ENCODE measurements at regions not wholly inside any gene's neighbourhood (a gene's known extent, or its start where the extent isn't known, plus 50 kb on each side); places are given as distances from the start of the nearest gene placed in this dataset.

DNA sequence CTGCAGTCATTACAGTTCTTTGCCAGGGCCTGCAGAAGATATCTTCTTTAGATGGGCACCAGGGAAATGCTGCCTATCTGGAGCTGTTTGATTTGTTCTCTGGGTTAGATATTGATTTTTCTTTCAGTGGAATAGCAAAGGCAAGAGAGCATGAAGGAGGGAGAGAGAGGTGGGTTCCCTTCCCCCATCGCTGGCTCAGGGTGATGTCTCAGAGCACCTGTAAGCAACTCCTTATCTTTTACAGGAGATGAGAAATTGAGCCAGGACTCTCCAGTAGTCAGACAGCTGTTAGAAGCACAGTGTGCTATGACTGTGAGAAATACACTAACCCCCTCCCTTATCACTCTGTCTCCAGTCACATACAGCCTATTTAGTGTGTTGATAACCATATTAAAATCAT is 89.3 kb upstream of the SLC24A5 start:
- no peaks in the 10 kb centered on the region for H3K27me3 ChIP-seq (replicated peaks; ENCODE audit: insufficient read depth, low read length)
- H3K27ac ChIP-seq (ENCODE audit: low read length), result no peak overlapping the region
- DNase-seq, result no peak
- TF ChIP-seq EZH2 (optimal IDR thresholded peaks at IDR 0.05; ENCODE audit: low read depth, low read length) (no peak), EZH2phosphoT487 (IDR thresholded peaks at IDR 0.05; ENCODE audit: low read length) (no peak)
- TF ChIP-seq, protein P1, sequence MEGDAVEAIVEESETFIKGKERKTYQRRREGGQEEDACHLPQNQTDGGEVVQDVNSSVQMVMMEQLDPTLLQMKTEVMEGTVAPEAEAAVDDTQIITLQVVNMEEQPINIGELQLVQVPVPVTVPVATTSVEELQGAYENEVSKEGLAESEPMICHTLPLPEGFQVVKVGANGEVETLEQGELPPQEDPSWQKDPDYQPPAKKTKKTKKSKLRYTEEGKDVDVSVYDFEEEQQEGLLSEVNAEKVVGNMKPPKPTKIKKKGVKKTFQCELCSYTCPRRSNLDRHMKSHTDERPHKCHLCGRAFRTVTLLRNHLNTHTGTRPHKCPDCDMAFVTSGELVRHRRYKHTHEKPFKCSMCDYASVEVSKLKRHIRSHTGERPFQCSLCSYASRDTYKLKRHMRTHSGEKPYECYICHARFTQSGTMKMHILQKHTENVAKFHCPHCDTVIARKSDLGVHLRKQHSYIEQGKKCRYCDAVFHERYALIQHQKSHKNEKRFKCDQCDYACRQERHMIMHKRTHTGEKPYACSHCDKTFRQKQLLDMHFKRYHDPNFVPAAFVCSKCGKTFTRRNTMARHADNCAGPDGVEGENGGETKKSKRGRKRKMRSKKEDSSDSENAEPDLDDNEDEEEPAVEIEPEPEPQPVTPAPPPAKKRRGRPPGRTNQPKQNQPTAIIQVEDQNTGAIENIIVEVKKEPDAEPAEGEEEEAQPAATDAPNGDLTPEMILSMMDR (IDR thresholded peaks at IDR 0.05; ENCODE audit: low read length), result no peak
- no peaks in the 10 kb centered on the region for H3K36me3 ChIP-seq (replicated peaks; ENCODE audit: insufficient read depth, low read length)
- H2AFZ ChIP-seq (ENCODE audit: low read length), result no peak overlapping the region
- H3K9ac ChIP-seq (ENCODE audit: low read length), result no peak overlapping the region
- H3K4me3 ChIP-seq (ENCODE audit: low read length), result no peak overlapping the region
- no peaks in the 10 kb centered on the region for H3F3A ChIP-seq (ENCODE audit: insufficient read depth, low read length)
- no peaks in the 10 kb centered on the region for H3K9me2 ChIP-seq (replicated peaks; ENCODE audit: insufficient read depth, low read length)
- H3K4me2 ChIP-seq (ENCODE audit: low read depth, low read length), result no peak overlapping the region
- no peaks in the 10 kb centered on the region for H4K20me1 ChIP-seq (ENCODE audit: insufficient read depth, low read length)
- H3K79me2 ChIP-seq (ENCODE audit: low read length), result no peaks in the 10 kb centered on the region
- H3K4me1 ChIP-seq (ENCODE audit: low read length), result no peaks in the 10 kb centered on the region
- no peaks in the 10 kb centered on the region for H3K9me3 ChIP-seq (replicated peaks; ENCODE audit: insufficient read depth, low read length)

DNA sequence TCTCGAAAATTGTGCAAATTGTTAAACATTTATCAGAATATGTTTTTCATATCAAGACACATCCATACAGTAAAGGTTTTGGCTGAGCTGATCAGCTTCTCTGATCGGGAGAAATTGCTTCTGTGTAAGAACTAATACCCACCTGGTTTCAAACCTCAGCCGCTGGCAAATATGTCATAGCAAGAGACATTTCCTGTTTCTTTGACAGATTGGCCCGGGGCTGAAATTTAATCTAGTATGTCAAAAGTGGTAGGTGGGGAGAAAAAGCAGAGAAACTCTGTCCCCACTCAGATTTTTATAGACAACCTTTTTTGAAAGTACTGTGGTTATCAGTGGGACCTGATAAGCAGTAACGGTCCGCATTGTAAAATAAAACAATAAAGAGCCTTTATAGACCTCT is 88.8 kb upstream of the SLC24A5 start:
- no peak for DNase-seq
- H3K9me2 ChIP-seq (replicated peaks; ENCODE audit: insufficient read depth, low read length), result no peaks in the 10 kb centered on the region
- no peaks in the 10 kb centered on the region for H3K79me2 ChIP-seq (ENCODE audit: low read length)
- H2AFZ ChIP-seq (ENCODE audit: low read length), result no peak overlapping the region
- TF ChIP-seq EZH2phosphoT487 (IDR thresholded peaks at IDR 0.05; ENCODE audit: low read length) (no peak), EZH2 (optimal IDR thresholded peaks at IDR 0.05; ENCODE audit: low read depth, low read length) (no peak)
- no peak overlapping the region for H3K4me2 ChIP-seq (ENCODE audit: low read depth, low read length)
- H3K27ac ChIP-seq (ENCODE audit: low read length), result no peak overlapping the region
- no peak overlapping the region for H3K4me3 ChIP-seq (ENCODE audit: low read length)
- H4K20me1 ChIP-seq (ENCODE audit: insufficient read depth, low read length), result no peaks in the 10 kb centered on the region
- H3K36me3 ChIP-seq (replicated peaks; ENCODE audit: insufficient read depth, low read length), result no peaks in the 10 kb centered on the region
- H3K9ac ChIP-seq (ENCODE audit: low read length), result no peak overlapping the region
- no peaks in the 10 kb centered on the region for H3K4me1 ChIP-seq (ENCODE audit: low read length)
- no peaks in the 10 kb centered on the region for H3K9me3 ChIP-seq (replicated peaks; ENCODE audit: insufficient read depth, low read length)
- no peaks in the 10 kb centered on the region for H3K27me3 ChIP-seq (replicated peaks; ENCODE audit: insufficient read depth, low read length)
- H3F3A ChIP-seq (ENCODE audit: insufficient read depth, low read length), result no peaks in the 10 kb centered on the region

DNA sequence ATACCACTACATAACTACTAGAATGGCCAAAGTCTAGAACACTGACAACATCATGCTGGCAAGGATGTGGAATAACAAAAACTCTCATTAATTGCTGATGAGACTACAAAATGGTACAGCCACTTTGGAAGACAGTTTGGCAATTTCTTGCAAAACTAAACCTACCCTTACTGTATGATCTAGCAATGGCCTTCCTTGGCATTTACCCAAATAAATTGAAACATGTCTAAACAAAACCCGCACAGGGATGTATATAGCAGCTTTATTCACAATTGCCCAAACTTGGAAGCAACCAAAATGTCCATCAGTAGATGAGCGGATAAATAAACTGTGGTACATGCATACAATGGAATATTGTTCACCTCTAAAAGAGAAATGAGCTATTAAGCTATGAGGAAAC is 87.9 kb upstream of the SLC24A5 start:
- H3K36me3 ChIP-seq (replicated peaks; ENCODE audit: insufficient read depth, low read length), result no peaks in the 10 kb centered on the region
- no peak overlapping the region for H2AFZ ChIP-seq (ENCODE audit: low read length)
- H3K9ac ChIP-seq (ENCODE audit: low read length), result no peak overlapping the region
- no peaks in the 10 kb centered on the region for H3K9me3 ChIP-seq (replicated peaks; ENCODE audit: insufficient read depth, low read length)
- no peak overlapping the region for H3K4me2 ChIP-seq (ENCODE audit: low read depth, low read length)
- no peaks in the 10 kb centered on the region for H4K20me1 ChIP-seq (ENCODE audit: insufficient read depth, low read length)
- H3K4me1 ChIP-seq (ENCODE audit: low read length), result no peaks in the 10 kb centered on the region
- no peaks in the 10 kb centered on the region for H3K27me3 ChIP-seq (replicated peaks; ENCODE audit: insufficient read depth, low read length)
- no peaks in the 10 kb centered on the region for H3F3A ChIP-seq (ENCODE audit: insufficient read depth, low read length)
- no peak overlapping the region for H3K27ac ChIP-seq (ENCODE audit: low read length)
- TF ChIP-seq, protein P1 (IDR thresholded peaks at IDR 0.05; ENCODE audit: low read length), result no peak
- TF ChIP-seq EZH2phosphoT487 (IDR thresholded peaks at IDR 0.05; ENCODE audit: low read length) (no peak), EZH2 (optimal IDR thresholded peaks at IDR 0.05; ENCODE audit: low read depth, low read length) (no peak)
- no peaks in the 10 kb centered on the region for H3K9me2 ChIP-seq (replicated peaks; ENCODE audit: insufficient read depth, low read length)
- DNase-seq, result no peak
- no peaks in the 10 kb centered on the region for H3K79me2 ChIP-seq (ENCODE audit: low read length)
- H3K4me3 ChIP-seq (ENCODE audit: low read length), result no peak overlapping the region

DNA sequence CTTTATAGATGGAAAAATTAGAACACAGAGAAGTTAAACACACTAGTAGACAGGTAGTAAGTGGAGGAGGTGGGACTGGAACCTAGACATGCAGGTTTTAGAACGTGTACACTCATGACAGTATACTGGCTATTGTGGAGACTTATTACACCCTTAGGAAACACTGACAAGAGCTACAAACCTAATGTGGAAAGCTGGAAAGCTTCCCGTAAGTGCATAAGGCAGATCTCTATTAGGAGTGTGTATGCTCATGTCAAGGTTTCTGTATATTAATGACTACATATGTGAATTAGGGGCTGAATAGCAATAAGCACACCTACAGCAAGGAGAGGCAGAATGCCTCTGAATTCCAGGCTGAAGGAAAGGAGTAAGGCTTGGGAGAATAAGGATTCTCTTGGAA is 82.6 kb upstream of the SLC24A5 start:
- Histone ChIP-seq H3K36me3 (replicated peaks; ENCODE audit: insufficient read depth, low read length) (no peaks in the 10 kb centered on the region), H2AFZ (ENCODE audit: low read length) (no peak overlapping the region), H3F3A (ENCODE audit: insufficient read depth, low read length) (no peaks in the 10 kb centered on the region), H3K9ac (ENCODE audit: low read length) (no peak overlapping the region), H3K9me2 (replicated peaks; ENCODE audit: insufficient read depth, low read length) (no peaks in the 10 kb centered on the region), H3K9me3 (replicated peaks; ENCODE audit: insufficient read depth, low read length) (no peaks in the 10 kb centered on the region), H3K4me1 (ENCODE audit: low read length) (no peaks in the 10 kb centered on the region), H3K4me2 (ENCODE audit: low read depth, low read length) (no peak overlapping the region), H3K27me3 (replicated peaks; ENCODE audit: insufficient read depth, low read length) (no peaks in the 10 kb centered on the region), H3K27ac (ENCODE audit: low read length) (no peak overlapping the region), H3K4me3 (ENCODE audit: low read length) (no peak overlapping the region), H4K20me1 (ENCODE audit: insufficient read depth, low read length) (no peaks in the 10 kb centered on the region), H3K79me2 (ENCODE audit: low read length) (no peaks in the 10 kb centered on the region)
- no peak for TF ChIP-seq EZH2 (optimal IDR thresholded peaks at IDR 0.05; ENCODE audit: low read depth, low read length)
- TF ChIP-seq EZH2phosphoT487 (IDR thresholded peaks at IDR 0.05; ENCODE audit: low read length), result no peak
- TF ChIP-seq, protein P1 (IDR thresholded peaks at IDR 0.05; ENCODE audit: low read length), result no peak
- no peak for DNase-seq
